ENCODE measurements at regions not wholly inside any gene's neighbourhood (a gene's known extent, or its start where the extent isn't known, plus 50 kb on each side); places are given as distances from the start of the nearest gene placed in this dataset.

GRCh38 chr3:189557824-189558223, 73.4 kb upstream of the TP63 start:
- TF ChIP-seq, protein P1, sequence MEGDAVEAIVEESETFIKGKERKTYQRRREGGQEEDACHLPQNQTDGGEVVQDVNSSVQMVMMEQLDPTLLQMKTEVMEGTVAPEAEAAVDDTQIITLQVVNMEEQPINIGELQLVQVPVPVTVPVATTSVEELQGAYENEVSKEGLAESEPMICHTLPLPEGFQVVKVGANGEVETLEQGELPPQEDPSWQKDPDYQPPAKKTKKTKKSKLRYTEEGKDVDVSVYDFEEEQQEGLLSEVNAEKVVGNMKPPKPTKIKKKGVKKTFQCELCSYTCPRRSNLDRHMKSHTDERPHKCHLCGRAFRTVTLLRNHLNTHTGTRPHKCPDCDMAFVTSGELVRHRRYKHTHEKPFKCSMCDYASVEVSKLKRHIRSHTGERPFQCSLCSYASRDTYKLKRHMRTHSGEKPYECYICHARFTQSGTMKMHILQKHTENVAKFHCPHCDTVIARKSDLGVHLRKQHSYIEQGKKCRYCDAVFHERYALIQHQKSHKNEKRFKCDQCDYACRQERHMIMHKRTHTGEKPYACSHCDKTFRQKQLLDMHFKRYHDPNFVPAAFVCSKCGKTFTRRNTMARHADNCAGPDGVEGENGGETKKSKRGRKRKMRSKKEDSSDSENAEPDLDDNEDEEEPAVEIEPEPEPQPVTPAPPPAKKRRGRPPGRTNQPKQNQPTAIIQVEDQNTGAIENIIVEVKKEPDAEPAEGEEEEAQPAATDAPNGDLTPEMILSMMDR (IDR thresholded peaks at IDR 0.05): no peak
- TF ChIP-seq POLR2AphosphoS5 (IDR thresholded peaks at IDR 0.05): no peak
- no peak for TF ChIP-seq EP300 (IDR thresholded peaks at IDR 0.05)
- TF ChIP-seq POLR2A (IDR thresholded peaks at IDR 0.05): no peak
